GM10847 (cell line): ENCODE measurements at regions not wholly inside any gene's neighbourhood (a gene's known extent, or its start where the extent isn't known, plus 50 kb on each side); places are given as distances from the start of the nearest gene placed in this dataset.

Experiments
- POLR2A ChIP-seq: IDR thresholded peaks from 2 replicates; pipeline ENCODE4 v1.6.1; 2011; ENCODE audit not compliant: insufficient read length; ENCODE audit errors: extremely low read depth

DNA sequence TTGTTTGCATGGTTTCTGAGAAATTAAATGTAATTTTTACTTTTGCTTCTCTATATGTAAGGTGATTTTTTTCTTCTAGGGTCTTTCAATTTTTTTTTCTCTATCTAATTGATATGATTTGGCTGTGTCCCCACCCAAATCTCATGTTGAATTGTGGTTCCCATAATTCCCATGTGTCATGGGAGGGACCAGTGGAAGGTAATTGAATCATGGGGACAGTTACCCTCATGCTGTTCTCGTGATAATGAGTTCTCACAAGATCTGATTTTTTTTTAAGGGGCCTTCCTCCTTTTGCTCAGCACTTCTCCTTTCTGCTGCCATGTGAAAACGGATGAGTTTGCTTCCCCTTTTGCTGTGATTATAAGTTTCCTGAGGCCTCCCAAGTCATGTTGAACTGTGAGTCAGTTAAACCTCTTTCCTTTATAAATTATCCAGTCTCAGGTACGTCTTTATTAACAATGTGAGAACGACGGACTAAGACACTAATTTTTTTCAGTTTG is 150.8 kb downstream of the MTRR start:
- TF ChIP-seq POLR2A, result no peak

DNA sequence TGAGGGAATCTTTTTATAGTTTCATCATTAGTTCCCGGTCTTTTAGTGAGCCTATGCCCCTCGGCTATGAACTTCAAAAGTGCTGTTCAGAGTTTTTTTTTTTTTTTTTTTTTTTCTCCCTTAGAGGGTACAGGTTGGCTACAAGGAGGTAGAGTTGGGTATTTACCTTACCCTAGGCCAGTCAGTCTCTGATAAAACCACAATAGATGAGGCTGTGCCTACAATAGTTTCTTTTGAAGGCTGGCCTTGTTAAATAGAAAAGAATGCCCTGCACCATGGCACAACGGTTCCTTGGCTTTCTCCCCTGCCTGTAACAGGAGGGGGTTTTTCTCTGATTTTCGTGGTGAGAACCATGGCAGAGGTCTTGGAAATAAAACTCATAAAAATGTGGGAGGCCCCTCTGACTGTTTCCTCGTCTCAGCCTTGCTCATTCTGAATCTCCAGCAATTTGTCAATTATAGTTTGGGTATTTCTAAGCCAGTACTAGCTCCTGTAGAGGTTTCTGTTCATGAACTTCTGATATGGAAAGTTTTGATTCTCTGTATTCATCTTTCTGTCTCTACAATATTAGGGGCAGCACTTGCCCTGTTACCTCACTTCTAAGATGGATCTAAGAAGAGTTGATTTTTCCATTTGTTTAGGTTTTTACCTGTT is 152.0 kb downstream of the MTRR start:
- no peak for TF ChIP-seq POLR2A

DNA sequence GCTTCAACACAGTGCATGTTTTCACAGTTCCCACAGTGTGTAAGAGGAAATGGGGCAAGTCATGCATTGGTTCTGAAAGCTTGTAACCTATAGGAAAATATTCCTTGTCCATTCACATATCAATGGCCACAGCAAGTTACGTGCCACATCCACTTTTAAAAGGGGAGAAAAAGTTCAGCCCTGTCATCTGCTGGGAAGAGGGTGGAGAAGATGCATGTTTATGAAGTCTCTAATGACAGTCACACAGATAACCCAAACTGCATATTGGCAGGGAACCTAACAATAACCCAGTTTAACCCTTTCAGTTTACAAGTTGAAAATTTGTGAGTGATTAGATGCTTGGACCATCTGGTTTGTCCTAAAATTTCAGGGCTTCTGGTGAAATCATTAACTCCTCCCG is 159.3 kb downstream of the MTRR start:
- no peak for TF ChIP-seq POLR2A

DNA sequence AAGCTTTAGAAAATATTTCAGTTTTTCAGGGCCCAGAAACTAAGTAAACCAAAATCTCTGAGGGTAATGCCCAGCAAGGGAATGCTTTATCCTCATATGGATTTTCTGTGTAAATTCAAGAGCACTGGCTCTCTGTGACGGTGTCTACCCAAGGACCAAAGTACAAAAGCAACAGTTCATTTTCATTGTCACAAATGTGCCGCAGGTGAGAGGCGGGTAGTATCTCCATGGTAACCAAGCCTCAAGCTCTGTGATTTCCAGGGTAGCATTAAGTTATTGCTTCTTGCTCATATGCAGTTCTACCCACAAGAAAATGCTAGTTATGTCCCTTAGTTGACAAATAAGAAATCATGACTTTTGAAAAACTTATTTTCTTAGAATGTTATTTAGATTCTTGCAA is 164.3 kb downstream of the MTRR start:
- TF ChIP-seq POLR2A, result no peak

DNA sequence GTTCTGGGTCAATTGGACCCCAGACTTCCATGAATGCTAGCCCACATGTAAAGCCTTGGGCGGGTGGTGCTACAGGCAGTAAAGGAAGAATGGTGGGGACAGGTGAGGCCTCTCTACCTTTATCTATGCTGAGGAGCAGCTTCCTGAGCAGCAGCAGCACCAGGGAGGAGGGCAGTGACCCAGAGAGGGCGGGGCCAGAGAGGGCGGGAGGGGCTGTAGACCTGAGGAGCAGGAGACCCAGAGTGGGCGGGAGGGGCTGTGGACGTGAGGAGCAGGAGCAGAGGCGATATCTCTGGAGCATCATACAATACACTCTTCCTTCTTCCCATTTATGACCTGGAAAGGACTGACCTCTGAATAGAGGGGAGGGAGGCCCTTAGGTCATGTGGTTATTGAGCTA is 165.9 kb downstream of the MTRR start:
- no peak for TF ChIP-seq POLR2A

DNA sequence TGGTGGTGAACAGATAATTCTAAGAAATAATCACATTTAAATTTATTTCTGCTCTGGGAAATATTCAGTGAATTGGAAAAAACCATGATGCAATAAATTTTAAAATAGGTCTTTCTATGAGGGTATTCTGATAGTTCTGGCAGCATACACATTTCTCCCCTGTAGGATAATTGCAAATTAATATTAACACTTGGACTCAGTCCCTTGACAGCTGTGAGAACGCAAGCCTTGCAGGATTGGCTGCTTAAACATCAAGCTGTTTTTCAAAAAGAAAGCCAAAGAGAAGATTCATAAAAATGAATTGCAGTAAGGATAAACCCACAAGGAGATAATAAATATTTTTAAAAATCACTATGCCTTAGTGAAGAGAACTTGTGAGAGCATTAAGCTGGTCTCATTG is 180.0 kb downstream of the MTRR start:
- TF ChIP-seq POLR2A, result no peak

DNA sequence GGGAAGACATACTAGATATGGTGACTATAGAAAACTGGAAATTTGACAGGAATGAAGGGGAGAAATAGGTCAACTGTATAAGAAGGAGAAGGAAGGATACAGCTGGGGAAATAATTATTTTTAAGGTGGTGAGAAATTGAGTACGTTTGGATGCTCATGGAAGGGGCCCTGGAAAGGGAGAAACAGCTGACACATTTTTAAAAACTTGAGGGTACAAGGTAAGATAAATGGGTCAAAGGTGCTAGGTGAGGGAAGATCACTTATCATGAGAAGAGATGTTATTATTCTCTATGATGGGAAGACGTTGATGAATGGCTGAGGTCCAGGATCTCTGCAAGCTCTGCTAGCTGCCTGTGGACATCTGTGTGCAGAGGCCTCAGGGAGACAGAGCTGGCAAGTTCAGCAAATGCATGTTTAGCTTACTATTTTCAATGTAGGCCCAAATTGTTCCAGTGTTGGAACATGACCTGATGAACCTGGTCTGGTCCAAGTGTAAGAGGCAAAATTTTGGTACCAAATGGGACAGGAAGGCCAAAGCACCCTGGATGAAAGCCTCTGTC is 181.7 kb downstream of the MTRR start:
- TF ChIP-seq POLR2A, result no peak

DNA sequence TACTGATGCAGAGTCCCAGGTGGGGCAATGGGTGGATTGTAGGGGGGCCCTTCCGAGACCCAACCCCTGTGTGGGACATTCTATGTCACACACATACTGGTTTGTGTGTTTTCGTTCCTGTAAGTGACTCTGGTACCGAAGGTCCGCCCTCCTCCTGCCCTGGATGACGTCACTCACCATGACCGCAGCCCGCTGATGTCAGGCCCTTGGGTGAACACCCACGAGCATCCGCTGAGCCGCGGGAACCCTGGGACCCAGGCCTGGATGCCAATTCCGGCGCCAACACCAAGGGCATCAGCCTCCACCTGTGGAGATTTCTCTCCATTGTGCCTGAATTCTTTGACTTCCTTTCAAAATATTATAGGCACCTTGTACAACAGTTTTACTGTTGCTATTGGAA is 184.3 kb downstream of the MTRR start:
- TF ChIP-seq POLR2A, result no peak

DNA sequence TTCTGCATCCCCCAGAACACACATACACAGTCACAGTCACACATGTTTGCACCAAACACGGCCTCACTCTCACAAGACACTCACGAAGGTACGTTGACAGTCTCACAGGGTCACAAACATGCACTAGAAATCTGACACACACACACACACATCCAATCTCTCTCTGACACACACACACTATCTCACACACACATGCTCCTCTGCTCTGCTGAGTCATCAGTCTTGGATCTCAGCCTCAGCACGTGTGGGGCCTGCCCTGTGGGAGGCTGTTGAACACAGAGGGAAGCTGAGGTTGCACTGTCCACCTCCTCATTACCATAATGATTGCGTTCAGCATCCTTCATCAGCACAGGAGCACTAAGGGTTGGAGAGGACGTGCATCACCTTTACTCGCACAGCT is 188.8 kb downstream of the MTRR start:
- TF ChIP-seq POLR2A, result no peak

DNA sequence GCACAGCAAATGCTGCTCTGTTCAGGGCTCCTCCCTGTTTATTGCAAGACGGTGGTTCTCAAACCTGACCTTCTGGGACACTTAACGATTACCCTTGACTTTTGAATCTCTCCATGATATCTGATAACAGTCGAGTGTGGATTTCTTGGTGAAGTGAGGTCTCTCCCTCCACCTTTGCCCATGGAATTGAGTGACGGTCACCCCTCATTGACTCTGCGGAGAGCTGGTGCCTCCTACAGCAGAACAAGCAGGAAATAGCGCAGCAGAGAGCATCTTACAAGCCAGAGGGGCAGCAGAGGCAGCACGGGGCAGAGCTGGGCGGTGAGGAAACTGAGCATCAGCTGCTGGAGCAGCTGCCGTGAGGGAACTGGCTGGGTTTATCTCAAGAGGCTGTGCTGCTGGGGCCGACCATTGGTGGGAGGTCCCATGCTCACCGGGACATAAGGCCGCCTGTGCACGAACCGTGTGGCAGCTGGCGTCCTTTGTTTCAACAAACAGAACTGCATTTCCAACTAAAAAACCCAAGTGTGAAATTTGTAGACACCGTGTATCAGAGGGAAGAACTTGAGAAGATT is 189.8 kb downstream of the MTRR start:
- TF ChIP-seq POLR2A, result no peak

DNA sequence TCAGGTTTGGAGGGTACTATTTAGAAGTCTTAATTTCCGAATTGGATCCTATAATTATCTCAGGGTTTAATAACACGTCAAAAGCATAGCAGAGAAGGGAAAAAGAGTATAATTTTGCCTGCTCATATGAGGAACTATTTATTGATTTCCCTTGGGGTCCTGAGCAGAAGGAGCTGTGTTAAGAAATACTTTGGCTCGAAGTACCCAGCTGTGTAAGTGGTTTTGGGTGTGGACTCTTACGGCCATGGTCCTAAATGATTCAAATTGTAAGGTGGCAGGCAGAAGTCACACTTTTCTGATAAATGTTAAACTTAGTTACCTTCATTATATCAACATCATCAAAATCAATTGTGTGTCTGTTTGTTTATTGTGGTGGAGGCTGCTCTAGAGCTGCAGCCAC is 190.4 kb downstream of the MTRR start:
- no peak for TF ChIP-seq POLR2A

DNA sequence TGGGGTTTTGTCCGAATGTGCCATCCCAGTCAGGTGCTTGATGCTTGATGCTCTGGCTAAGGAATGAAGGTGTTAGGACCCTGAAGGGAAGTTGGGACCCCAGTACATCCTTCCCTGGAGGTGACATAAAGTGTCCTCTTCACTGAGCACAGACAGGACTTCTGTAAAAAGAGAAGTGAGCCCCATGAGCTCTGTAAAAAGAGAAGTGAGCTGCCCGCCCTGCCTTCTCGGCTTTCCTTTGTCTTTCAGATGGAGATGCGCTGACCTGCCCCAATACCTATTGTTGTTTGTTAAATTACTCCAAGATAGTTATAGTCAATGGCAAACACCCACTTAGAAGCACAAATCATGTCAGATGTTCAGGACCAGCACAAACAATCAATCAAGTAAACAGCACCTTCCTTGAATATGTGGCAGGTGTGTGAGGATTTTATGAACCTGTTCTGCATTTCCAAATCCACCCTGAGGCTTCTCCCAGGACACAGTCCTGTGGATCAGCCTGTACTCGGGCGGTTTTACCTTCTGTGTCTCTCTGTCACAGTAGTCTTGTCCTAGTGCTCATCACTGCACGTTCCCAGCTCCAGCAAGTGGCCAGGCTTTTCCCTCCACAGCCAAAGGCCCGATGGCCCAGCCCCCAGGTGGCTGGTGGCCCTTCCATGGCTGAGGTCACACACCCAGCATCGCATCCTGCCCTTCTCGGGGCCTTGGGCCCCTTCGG is 191.4 kb downstream of the MTRR start:
- no peak for TF ChIP-seq POLR2A

DNA sequence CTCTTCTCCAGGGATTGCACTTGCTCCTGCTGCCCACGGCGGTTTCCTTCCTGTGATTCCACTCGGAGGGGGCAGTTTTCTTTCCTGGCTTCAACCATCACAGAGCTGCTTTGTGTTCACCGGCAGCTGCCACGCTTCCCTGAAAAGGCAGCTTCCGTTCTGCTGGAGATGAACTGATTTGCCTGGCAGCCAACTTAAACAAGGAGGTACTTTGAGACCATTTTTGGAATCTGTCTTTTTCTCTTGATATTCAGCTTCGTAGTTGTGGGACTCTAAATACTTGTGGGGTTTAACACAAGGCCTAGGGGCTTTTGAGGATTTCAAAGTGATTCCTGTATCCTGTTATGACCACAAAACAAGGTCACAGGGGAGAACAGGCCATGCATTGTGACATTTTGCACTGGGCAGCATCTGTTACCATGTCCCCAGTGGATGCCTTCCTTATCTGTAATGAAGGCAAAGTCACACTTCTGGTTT is 192.0 kb downstream of the MTRR start:
- TF ChIP-seq POLR2A, result no peak

DNA sequence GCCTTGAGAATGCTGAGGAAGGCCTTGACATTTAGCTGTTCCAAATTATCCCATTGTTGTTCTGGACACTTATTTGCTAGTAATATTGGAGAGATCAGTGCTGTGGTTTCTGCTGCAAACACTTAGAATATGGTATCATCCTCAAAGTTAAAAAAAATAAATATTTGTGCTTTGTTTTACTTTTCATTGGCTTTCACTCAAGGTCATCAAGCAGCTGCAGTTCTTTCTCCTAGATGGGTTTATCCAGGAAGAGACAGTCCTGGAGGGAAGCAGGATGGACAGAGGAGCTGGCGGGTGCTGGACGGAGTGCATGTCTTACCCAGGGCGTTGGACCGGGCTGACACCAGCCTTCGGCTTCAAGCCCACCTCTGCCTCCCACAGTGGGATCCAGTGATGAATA is 193.6 kb downstream of the MTRR start:
- no peak for TF ChIP-seq POLR2A

DNA sequence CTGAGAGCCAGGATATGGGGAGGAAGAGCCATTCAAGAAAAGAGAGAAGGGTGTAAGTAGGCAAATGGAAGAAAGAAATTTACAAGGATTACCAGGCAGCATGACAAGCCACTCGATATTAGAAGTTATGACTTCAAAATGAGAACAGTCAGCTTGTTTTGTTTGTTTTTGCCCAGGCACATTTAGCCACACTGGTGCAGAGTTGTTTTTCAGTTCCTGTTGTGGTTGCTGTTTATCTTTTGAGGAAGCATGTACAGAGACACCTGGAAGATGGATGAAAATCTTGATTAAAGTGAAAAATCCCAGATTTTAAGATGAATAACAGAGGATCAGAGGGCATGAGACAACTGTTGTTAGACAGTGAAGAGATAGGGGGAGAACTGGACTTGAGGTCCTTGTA is 199.1 kb downstream of the MTRR start:
- TF ChIP-seq POLR2A, result no peak

DNA sequence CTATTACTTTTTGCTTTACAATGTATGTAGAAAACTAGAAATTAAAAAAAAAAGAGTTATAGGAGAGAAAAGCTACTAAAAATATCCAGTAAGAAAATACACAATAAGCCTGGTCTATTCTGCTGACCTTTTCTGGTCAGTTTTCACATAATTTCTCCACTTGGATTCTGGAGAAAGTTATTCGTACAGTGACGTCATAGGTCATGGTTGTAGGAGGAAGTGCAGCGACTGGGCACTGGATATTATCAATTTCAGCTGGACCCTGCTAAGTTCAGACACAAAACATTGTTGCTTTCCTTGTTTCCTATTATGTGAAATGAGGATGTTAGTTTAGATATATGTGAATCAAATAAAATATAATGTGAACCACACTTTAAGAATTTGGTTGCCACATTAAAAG is 201.2 kb downstream of the MTRR start:
- TF ChIP-seq POLR2A, result no peak

DNA sequence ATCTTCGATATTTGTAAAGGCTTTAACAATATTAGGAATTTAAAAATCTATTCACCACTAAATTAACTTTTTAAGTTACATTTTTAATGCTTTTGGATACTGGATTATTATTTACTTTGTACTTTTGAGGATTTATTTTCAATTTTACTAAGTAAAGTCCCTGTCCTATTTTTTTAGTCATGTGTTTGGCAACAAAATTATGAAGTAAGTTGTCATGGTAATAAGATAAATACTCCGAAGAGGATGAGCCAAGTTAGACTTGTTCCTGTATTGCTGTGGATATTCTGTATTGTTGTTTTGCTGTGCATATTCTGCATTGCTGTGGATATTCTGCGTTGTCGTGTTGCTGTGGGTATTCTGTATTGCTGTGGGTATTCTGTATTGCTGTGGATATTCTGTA is 210.1 kb downstream of the MTRR start:
- TF ChIP-seq POLR2A, result no peak

DNA sequence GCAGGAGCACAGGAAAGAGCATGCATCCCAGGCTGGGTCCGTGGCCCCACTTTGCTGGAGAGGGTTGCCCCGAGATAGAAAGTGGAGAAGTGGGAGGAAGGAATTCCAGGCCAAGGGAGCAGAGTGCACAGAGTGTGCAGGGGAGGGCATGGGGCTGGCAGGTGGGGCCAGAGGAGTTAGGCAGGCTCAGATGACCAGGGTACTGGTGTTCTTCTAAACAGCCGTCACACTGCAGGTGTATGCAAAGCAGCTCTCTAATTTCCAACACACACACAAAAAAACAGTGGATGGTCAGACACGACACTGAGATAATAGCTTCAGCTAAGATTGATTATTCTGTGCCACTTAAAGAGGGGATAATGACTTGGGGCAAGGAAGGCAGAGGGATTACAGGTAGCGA is 212.2 kb downstream of the MTRR start:
- no peak for TF ChIP-seq POLR2A
